ENCODE measurements at regions not wholly inside any gene's neighbourhood (a gene's known extent, or its start where the extent isn't known, plus 50 kb on each side); places are given as distances from the start of the nearest gene placed in this dataset.

DNA sequence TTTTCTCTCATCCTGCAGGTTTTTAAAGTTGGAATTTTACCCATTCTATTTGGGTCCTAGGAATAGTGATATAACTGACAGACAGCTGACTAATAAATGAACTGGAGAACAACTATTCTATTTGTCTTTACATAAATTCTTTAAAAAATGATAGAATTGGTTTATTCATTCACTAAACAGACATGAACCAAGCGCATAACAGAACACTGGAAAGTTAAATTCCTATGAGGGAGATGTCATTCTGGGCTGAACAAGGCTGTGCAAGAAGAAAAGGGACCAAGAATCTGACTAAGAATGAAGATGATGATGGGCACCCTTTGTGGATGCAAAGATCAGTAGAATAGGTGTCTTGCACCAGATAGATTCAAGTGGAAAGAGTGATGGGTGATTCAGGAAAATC, 256.3 kb upstream of the SASH1 start:
- no peak overlapping the region for H3K27ac Mint-ChIP-seq
- no peaks in the 10 kb centered on the region for H3K36me3 Mint-ChIP-seq (ENCODE audit: low read depth)
- no peak overlapping the region for H3K4me3 Mint-ChIP-seq
- Histone ChIP-seq H3K36me3 (ENCODE audit: insufficient read depth, low read length) (no peaks in the 10 kb centered on the region), H3K27ac (ENCODE audit: low read depth in 1 of 2, low read length in 2 of 2) (no peak overlapping the region), H3K4me3 (ENCODE audit: low read length) (no peak overlapping the region), H3K27me3 (ENCODE audit: control insufficient read depth in 1 of 2, insufficient read depth in 2 of 2, low read length in 2 of 2) (no peaks in the 10 kb centered on the region), H3K4me1 (ENCODE audit: insufficient read depth, low read length) (no peaks in the 10 kb centered on the region), H3K9me3 (ENCODE audit: control insufficient read depth in 1 of 2, insufficient read depth in 1 of 2, low read length in 2 of 2) (peaks cover 3 to 12% of the 10 kb centered on the region in 2 experiments)
- intact Hi-C loops (cut with DNase I, micrococcal nuclease), result no loop called here
- POLR2A ChIA-PET, result no interaction called here
- no peak for TF ChIP-seq CTCF (IDR thresholded peaks at IDR 0.05)
- no peaks in the 10 kb centered on the region for H3K4me1 Mint-ChIP-seq (ENCODE audit: low read depth)
- ATAC-seq (ENCODE audit: poor library complexity) (no peak), DNase-seq (no peak)
- H3K9me3 Mint-ChIP-seq, result peaks cover 6% of the 10 kb centered on the region
- H3K27me3 Mint-ChIP-seq, result peaks cover 12% of the 10 kb centered on the region
- CTCF ChIA-PET, result no interaction called here

DNA sequence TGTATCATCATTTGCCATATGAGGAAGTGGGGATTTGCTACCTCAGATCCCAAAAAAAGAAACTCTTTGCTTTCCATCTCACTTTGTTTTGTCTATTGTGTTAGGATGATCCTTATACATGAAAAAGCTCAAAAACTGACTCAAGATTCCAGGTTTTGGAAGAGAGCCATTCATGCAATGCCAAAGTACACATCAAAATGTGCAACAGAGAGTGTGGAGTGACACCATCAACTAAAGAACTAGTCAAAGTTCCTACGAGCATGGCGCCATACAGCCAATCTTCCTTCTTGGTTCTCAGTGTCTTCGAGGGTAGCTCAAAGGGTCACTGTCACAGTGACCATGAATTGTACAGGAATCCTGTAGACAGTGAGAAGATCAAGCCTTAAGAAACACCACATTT, 255.8 kb upstream of the SASH1 start:
- CTCF ChIA-PET, result no interaction called here

GRCh38 chr6:148087659-148088058, 255.0 kb upstream of the SASH1 start:
- no peak overlapping the region for H3K4me3 Mint-ChIP-seq
- intact Hi-C loops (cut with DNase I, micrococcal nuclease), result no loop called here
- CTCF ChIA-PET, result no interaction called here
- DNase-seq, result no peak
- H3K4me3 ChIP-seq (ENCODE audit: low read length), result no peak overlapping the region
- TF ChIP-seq CTCF (IDR thresholded peaks at IDR 0.05), result no peak
- no peaks in the 10 kb centered on the region for H3K36me3 ChIP-seq (ENCODE audit: insufficient read depth, low read length)
- H3K9me3 Mint-ChIP-seq, result peaks cover 9% of the 10 kb centered on the region
- no peaks in the 10 kb centered on the region for H3K27me3 ChIP-seq (ENCODE audit: control insufficient read depth in 1 of 2, insufficient read depth in 2 of 2, low read length in 2 of 2)
- H3K9me3 ChIP-seq (ENCODE audit: control insufficient read depth in 1 of 2, insufficient read depth in 1 of 2, low read length in 2 of 2), result peaks cover 3 to 12% of the 10 kb centered on the region in 2 experiments
- H3K4me1 ChIP-seq (ENCODE audit: insufficient read depth, low read length), result no peaks in the 10 kb centered on the region
- POLR2A ChIA-PET, result no interaction called here
- no peaks in the 10 kb centered on the region for H3K36me3 Mint-ChIP-seq (ENCODE audit: low read depth)
- H3K27ac Mint-ChIP-seq, result no peak overlapping the region
- no peak overlapping the region for H3K27ac ChIP-seq (ENCODE audit: low read depth in 1 of 2, low read length in 2 of 2)
- no peaks in the 10 kb centered on the region for H3K4me1 Mint-ChIP-seq (ENCODE audit: low read depth)
- no peak for ATAC-seq (ENCODE audit: poor library complexity)
- peaks cover 7% of the 10 kb centered on the region for H3K27me3 Mint-ChIP-seq

More for the DNA sequence above, 255.8 kb upstream of the SASH1 start:
- no peak for TF ChIP-seq CTCF (IDR thresholded peaks at IDR 0.05)
- Mint-ChIP-seq H3K4me1 (ENCODE audit: low read depth) (no peaks in the 10 kb centered on the region), H3K27me3 (peaks cover 11% of the 10 kb centered on the region), H3K36me3 (ENCODE audit: low read depth) (no peaks in the 10 kb centered on the region), H3K27ac (no peak overlapping the region), H3K4me3 (no peak overlapping the region), H3K9me3 (peaks cover 7% of the 10 kb centered on the region)
- peaks cover 3 to 12% of the 10 kb centered on the region in 2 experiments for H3K9me3 ChIP-seq (ENCODE audit: control insufficient read depth in 1 of 2, insufficient read depth in 1 of 2, low read length in 2 of 2)
- H3K4me3 ChIP-seq (ENCODE audit: low read length), result no peak overlapping the region
- no peak overlapping the region for H3K27ac ChIP-seq (ENCODE audit: low read depth in 1 of 2, low read length in 2 of 2)
- H3K27me3 ChIP-seq (ENCODE audit: control insufficient read depth in 1 of 2, insufficient read depth in 2 of 2, low read length in 2 of 2), result no peaks in the 10 kb centered on the region
- ATAC-seq (ENCODE audit: poor library complexity), result no peak
- intact Hi-C loops (cut with DNase I, micrococcal nuclease), result no loop called here
- no peaks in the 10 kb centered on the region for H3K4me1 ChIP-seq (ENCODE audit: insufficient read depth, low read length)
- POLR2A ChIA-PET, result no interaction called here
- H3K36me3 ChIP-seq (ENCODE audit: insufficient read depth, low read length), result no peaks in the 10 kb centered on the region
- no peak for DNase-seq

Measured in CD4-positive, alpha-beta T cell (primary cell).